Body of pancreas (tissue), 4 donors: ENCODE measurements at regions not wholly inside any gene's neighbourhood (a gene's known extent, or its start where the extent isn't known, plus 50 kb on each side); places are given as distances from the start of the nearest gene placed in this dataset.

Source experiments
- ATAC-seq: fragments of 150-250 bp; one replicate; pipeline ENCODE4 v1.9.1; 2016
- DNase-seq, 4 donors: peaks; one replicate each; pipeline ENCODE4 v3.0.0-alpha.2; 2019
- H3K27ac ChIP-seq, 4 donors: fragments of 200-600 bp; sonication (generic); 1 replicate in 3 of 4; 2 replicates in 1 of 4; pipeline versions ENCODE4 v1.5.1 to v1.6.1; 2016 to 2019; ENCODE audit warnings: mild to moderate bottlenecking in 1 of 4, mixed read lengths in 1 of 4, moderate library complexity in 1 of 4
- H3K27me3 ChIP-seq, 2 donors: fragments of 200-600 bp; sonication (generic); one replicate each; pipeline ENCODE4 v1.6.0; 2016; ENCODE audit warnings: mild to moderate bottlenecking in 1 of 2
- H3K36me3 ChIP-seq, 2 donors: fragments of 200-600 bp; sonication (generic); replicated peaks in 1 of 2; 2 replicates each; pipeline ENCODE4 v1.5.1; 2016; ENCODE audit warnings: low read depth in 2 of 2; ENCODE audit not compliant: insufficient read depth in 1 of 2
- H3K4me1 ChIP-seq: fragments of 200-600 bp; sonication (generic); one replicate; pipeline ENCODE4 v1.6.0; 2016
- H3K4me3 ChIP-seq, 2 donors: fragments of 200-600 bp; sonication (generic); 1 replicate in 1 of 2; 2 replicates in 1 of 2; pipeline ENCODE4 v1.5.1; 2016 to 2019
- H3K9me3 ChIP-seq, 3 donors: fragments of 200-600 bp; sonication (generic); 1 replicate in 2 of 3; 2 replicates in 1 of 3; pipeline ENCODE4 v1.5.1; 2016
- CTCF ChIP-seq, 7 experiments: fragments of 450-650 bp in 4 of 7; fragments of 200-600 bp in 3 of 7; sonication (generic) in 3 of 7; IDR thresholded peaks; one replicate each; pipeline ENCODE4 v1.5.1; 2016 to 2019; ENCODE audit warnings: antibody characterized with exemption in 7 of 7
- POLR2A ChIP-seq, 3 donors: fragments of 450-650 bp; IDR thresholded peaks; one replicate each; pipeline ENCODE4 v1.6.1; 2016; ENCODE audit warnings: antibody characterized with exemption in 3 of 3, mild to moderate bottlenecking in 2 of 3
- WGBS, 2 donors: methylation state at CpG; one replicate each; pipeline ENCODE4 v1.1.5; 2017; 5-methylcytosine and 5-hydroxymethylcytosine counted together
- intact Hi-C: fragments of 100-400 bp; cut with DNase I; formaldehyde crosslinking; loops from one replicate; pipeline ENCODE4 v1.15.1; 2023

DNA sequence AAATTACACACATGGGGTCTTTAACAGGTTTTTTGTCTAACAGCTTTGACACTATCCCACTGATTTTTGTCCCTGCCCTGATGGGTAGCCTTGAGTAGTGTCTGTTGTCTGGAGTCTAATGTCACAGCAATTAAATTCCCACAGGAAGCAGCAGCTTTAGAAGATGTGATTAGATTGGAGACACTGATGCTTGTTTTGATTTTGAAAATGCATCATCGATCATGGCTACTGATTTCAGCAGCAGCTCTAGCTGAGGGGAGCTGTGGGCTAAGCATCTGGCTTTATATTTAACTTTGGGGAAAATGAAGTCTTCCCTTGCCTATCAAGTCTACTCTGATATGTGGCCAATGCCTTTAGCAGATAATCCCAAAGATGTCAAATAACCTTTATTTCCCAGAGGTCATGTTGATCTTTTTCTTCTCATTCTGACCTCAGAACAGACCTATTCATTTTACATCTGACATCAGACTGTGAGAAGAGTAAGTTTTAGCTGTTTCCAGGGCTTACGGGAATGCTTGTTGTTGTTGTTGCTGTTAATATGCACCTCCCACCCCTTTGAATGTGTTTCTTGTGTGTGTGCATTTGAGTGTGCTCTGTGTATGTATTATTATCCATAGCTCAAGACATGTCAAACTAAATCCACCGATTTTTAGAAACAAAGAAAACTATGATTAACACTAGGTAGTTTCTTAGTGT, 704.9 kb upstream of the NUDT12 start:
- intact Hi-C loops: no loop called here
- 58 to 64% methylated on average over 3 of the region's 3 CpGs for WGBS, 2 donors
- TF ChIP-seq POLR2A (IDR thresholded peaks at IDR 0.05) (no peak), CTCF (IDR thresholded peaks at IDR 0.05) (no peak)
- DNase-seq (no peak), ATAC-seq (no peak)
- no peaks in the 10 kb centered on the region for H3K4me1 ChIP-seq
- H3K4me3 ChIP-seq: no peak overlapping the region
- H3K9me3 ChIP-seq: no peaks in the 10 kb centered on the region
- no peaks in the 10 kb centered on the region for H3K36me3 ChIP-seq
- no peaks in the 10 kb centered on the region for H3K27me3 ChIP-seq
- H3K27ac ChIP-seq: no peak overlapping the region

GRCh38 chr5:104266161-104266560, 703.6 kb upstream of the NUDT12 start:
- no peaks in the 10 kb centered on the region for H3K27me3 ChIP-seq
- intact Hi-C loops: no loop called here
- no peak overlapping the region for H3K27ac ChIP-seq
- TF ChIP-seq POLR2A (IDR thresholded peaks at IDR 0.05): no peak
- TF ChIP-seq CTCF (IDR thresholded peaks at IDR 0.05): no peak
- no peak for ATAC-seq
- no peaks in the 10 kb centered on the region for H3K9me3 ChIP-seq
- no peaks in the 10 kb centered on the region for H3K36me3 ChIP-seq
- no peaks in the 10 kb centered on the region for H3K4me1 ChIP-seq
- WGBS, 2 donors: 43 to 91% methylated on average over 1 of the region's 1 CpG
- no peak for DNase-seq
- no peak overlapping the region for H3K4me3 ChIP-seq

- intact Hi-C loops: no loop called here
- WGBS, 2 donors: 83 to 90% methylated on average over 1 of the region's 1 CpG
Measured at GRCh38 chr5:104265531-104266140, 703.0 kb upstream of the NUDT12 start.

GRCh38 chr5:104247260-104247659, 684.7 kb upstream of the NUDT12 start:
- no peaks in the 10 kb centered on the region for H3K4me1 ChIP-seq
- no peak overlapping the region for H3K27ac ChIP-seq
- no peak for DNase-seq
- intact Hi-C loops: no loop called here
- no peak for TF ChIP-seq POLR2A (IDR thresholded peaks at IDR 0.05)
- no peak for TF ChIP-seq CTCF (IDR thresholded peaks at IDR 0.05)
- no peaks in the 10 kb centered on the region for H3K27me3 ChIP-seq
- no peak for ATAC-seq
- H3K9me3 ChIP-seq: no peaks in the 10 kb centered on the region
- no peaks in the 10 kb centered on the region for H3K36me3 ChIP-seq
- no peak overlapping the region for H3K4me3 ChIP-seq
- 42 to 44% methylated on average over 3 of the region's 3 CpGs for WGBS, 2 donors

More at GRCh38 chr5:104265531-104266140, 703.0 kb upstream of the NUDT12 start:
- no peaks in the 10 kb centered on the region for H3K9me3 ChIP-seq
- no peaks in the 10 kb centered on the region for H3K36me3 ChIP-seq
- no peaks in the 10 kb centered on the region for H3K27me3 ChIP-seq
- no peak overlapping the region for H3K27ac ChIP-seq
- no peaks in the 10 kb centered on the region for H3K4me1 ChIP-seq
- DNase-seq: no peak
- no peak for TF ChIP-seq POLR2A (IDR thresholded peaks at IDR 0.05)
- no peak for TF ChIP-seq CTCF (IDR thresholded peaks at IDR 0.05)
- no peak for ATAC-seq
- no peak overlapping the region for H3K4me3 ChIP-seq

- no peaks in the 10 kb centered on the region for H3K27me3 ChIP-seq
- 79 to 90% methylated on average over 4 of the region's 4 CpGs for WGBS, 2 donors
- no peak for DNase-seq
- no peaks in the 10 kb centered on the region for H3K36me3 ChIP-seq
- intact Hi-C loops: no loop called here
- no peaks in the 10 kb centered on the region for H3K4me1 ChIP-seq
- no peak for ATAC-seq
- H3K27ac ChIP-seq: no peak overlapping the region
- TF ChIP-seq CTCF (IDR thresholded peaks at IDR 0.05) (no peak), POLR2A (IDR thresholded peaks at IDR 0.05) (no peak)
- no peaks in the 10 kb centered on the region for H3K9me3 ChIP-seq
- no peak overlapping the region for H3K4me3 ChIP-seq
Measured at GRCh38 chr5:104241046-104241445, 678.5 kb upstream of the NUDT12 start.
